Fibroblast of mammary gland (primary cell): ENCODE measurements at regions not wholly inside any gene's neighbourhood (a gene's known extent, or its start where the extent isn't known, plus 50 kb on each side); places are given as distances from the start of the nearest gene placed in this dataset.

ENCODE experiments used
- DNase-seq: peaks from one replicate; pipeline ENCODE4 v3.0.0-alpha.2; 2010; ENCODE audit warnings: low read depth
- H3K4me3 ChIP-seq: 2 replicates; pipeline ENCODE4 v1.5.1; 2011; ENCODE audit warnings: low read depth, mild to moderate bottlenecking, low read length, moderate library complexity; ENCODE audit not compliant: control insufficient read depth
- TF ChIP-seq, protein P1 (sequence below): conservative IDR thresholded peaks from 2 replicates; pipeline ENCODE4 v1.5.1; 2011; ENCODE audit warnings: low read depth, low read length, inconsistent platforms; ENCODE audit not compliant: control insufficient read depth, insufficient read depth

DNA sequence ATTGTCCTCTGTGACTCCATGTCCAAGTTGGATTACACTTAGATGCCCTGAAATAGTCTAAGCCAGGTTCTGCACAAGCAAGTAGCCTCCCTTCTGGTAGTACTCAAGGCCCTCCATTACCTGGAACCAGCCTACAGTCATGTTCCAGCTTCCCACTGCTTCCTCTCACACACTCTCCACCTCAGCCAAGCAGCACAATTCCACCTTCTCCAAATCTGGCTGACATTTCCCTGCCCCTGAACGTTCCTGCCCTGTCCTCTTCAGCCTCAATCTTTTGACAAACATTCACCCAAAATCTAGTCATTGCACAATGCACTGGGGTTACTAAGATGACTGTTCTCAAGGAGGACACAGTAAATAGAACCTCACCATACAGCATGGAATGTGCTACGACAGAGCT is 95.3 kb upstream of the KLHL29 start:
- DNase-seq = no peak
- TF ChIP-seq, protein P1, sequence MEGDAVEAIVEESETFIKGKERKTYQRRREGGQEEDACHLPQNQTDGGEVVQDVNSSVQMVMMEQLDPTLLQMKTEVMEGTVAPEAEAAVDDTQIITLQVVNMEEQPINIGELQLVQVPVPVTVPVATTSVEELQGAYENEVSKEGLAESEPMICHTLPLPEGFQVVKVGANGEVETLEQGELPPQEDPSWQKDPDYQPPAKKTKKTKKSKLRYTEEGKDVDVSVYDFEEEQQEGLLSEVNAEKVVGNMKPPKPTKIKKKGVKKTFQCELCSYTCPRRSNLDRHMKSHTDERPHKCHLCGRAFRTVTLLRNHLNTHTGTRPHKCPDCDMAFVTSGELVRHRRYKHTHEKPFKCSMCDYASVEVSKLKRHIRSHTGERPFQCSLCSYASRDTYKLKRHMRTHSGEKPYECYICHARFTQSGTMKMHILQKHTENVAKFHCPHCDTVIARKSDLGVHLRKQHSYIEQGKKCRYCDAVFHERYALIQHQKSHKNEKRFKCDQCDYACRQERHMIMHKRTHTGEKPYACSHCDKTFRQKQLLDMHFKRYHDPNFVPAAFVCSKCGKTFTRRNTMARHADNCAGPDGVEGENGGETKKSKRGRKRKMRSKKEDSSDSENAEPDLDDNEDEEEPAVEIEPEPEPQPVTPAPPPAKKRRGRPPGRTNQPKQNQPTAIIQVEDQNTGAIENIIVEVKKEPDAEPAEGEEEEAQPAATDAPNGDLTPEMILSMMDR = no peak
- H3K4me3 ChIP-seq = no peak overlapping the region

DNA sequence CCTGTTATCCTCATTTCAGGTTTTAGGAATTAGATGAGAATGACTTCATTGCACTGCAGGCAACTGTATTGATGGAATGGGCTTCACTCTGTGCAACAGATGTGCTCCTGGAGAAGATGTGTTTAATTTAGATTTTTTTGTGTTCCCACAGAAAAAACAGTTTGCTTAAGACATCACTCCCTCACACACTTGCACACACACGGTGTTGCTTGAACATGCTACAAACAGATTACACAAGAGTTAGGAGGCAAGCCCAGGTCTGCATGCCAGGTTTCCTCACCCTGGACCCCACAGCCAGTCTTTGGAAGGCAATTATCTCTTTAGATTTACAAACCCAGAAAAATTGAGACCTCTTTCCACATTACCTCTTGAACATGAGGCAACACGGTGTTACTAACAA is 93.7 kb upstream of the KLHL29 start:
- TF ChIP-seq, protein P1 = no peak
- peak; percentile 21 for DNase-seq
- no peak overlapping the region for H3K4me3 ChIP-seq

DNA sequence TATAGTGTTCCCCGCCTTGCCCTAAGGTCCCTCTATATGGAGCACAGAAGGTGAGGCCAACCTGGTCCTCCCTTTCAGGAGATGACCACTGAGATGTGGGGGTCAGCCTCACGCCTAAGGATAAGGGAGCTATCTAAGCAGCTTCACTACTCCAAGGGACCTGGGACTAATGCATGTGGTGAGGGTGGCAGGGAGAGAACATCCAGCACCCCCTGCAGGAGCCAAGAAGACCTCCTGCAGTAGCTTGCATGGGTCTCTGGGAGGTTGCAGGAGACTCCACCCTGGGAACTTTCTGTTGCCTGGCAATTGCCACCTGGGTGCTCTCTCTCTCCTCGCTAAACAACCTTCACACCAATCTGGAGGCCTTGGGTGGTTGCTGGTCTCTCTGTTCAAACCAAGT is 93.0 kb upstream of the KLHL29 start:
- DNase-seq = no peak
- TF ChIP-seq, protein P1 = no peak

DNA sequence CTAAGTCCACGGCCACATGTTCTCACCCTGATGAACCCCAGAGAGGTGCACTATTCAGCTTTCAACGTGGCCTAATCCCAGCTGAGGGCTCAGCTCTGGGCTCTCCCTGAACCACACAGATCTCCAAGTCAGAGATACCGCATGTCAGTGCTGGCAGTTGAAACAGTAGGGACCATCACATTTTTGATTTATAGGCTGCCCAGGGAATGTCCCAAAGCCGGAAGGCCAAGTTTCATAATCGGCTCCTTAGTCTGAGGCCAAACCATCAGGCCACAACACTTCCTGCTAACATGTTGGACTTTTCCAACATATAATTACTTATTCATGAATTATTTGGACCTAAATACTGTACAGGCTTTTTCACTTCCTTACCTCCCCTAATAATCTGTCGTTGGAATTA is 91.9 kb upstream of the KLHL29 start:
- no peak overlapping the region for H3K4me3 ChIP-seq
- TF ChIP-seq, protein P1 = no peak
- peak; percentile 26 for DNase-seq

More for the DNA sequence above, 93.0 kb upstream of the KLHL29 start:
- no peak overlapping the region for H3K4me3 ChIP-seq

DNA sequence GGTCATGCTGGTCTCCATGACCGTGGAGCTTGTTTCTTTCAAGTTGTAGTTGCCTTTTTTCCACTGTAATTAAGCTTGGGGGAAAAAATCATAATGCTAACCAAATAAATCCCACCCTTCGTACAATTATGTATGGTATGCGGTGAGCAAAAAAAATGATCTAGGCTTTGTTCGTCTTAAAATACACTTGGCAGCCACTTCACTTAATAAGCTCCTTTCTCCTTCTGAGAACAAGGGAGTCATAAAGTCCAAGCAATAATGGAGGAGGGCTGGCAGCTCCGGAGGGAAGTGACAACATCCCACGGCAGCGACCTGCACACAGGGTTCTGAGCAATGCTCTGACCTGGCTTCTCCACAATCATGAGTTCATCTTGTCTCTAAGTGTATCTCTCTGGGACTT is 91.2 kb upstream of the KLHL29 start:
- no peak overlapping the region for H3K4me3 ChIP-seq
- TF ChIP-seq, protein P1 = no peak
- DNase-seq = peak; percentile 14

DNA sequence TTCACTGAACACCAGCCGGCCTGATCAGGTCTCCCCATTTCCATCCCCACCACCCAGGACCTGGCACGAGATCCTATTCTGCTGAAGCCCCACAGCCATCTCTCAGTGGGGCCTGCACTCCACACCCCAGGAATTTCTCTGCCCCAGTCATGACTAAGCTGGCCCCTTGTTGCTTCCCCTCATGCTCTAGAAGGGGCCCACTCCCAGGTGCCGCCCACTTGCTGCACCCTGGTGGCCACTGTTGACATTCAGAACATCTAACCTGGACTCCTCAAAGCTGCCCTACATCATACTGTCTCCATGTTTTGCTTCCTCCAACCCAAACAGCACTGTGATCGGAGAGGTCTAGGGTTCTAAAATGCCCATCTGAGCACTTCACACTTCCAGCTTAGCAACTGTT is 90.7 kb upstream of the KLHL29 start:
- TF ChIP-seq, protein P1 = no peak
- H3K4me3 ChIP-seq = no peak overlapping the region
- DNase-seq = no peak

DNA sequence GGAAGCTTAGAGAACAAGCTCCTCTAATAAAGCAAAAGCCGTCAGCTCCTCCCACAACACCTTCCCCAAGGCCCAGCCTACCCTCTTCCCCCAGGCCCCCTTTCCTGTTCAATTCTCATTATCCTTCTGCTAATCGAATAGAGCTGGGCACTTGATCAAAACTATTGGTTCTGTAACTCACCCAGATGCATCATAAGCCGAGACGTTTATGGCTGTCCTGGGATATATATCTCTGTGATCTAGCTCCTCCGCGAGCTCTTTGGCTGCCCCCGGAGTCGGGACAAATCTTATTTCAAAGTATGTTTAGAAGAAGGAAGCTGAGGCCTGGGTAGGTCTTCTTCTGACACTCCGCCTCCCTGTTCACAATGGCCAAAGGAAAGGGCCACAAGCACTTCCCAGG is 88.3 kb upstream of the KLHL29 start:
- DNase-seq = no peak
- TF ChIP-seq, protein P1 = no peak
- H3K4me3 ChIP-seq = no peak overlapping the region
